H1 (cell line): ENCODE measurements at regions not wholly inside any gene's neighbourhood (a gene's known extent, or its start where the extent isn't known, plus 50 kb on each side); places are given as distances from the start of the nearest gene placed in this dataset.

ENCODE experiments used
- CTCF ChIA-PET: fragments of 300-600 bp; sonication (Branson Sonifier 250); formaldehyde crosslinking; loops from one replicate; lab custom pipeline; 2021; ENCODE audit not compliant: partially characterized antibody; lab: Charles Lee
- POLR2A ChIA-PET: fragments of 300-600 bp; sonication (Branson Sonifier 250); formaldehyde crosslinking; loops from one replicate; lab custom pipeline; 2021; ENCODE audit warnings: inconsistent platforms; ENCODE audit not compliant: partially characterized antibody; lab: Charles Lee
- DNase-seq, 2 experiments: peaks; one replicate each; pipeline versions ENCODE4 v3.0.0 to v3.0.0-alpha.2; 2010 to 2022; ENCODE audit warnings: low spot score in 2 of 2, low read depth in 1 of 2, mixed read lengths in 1 of 2
- FAIRE-seq: peaks from 2 replicates; lab custom pipeline; 2011; peaks lifted over from hg19 to GRCh38; lab: Jason Lieb, UNC
- H2AFZ ChIP-seq: 2 replicates; pipeline ENCODE4 v1.8.1; 2012; ENCODE audit warnings: low read length, inconsistent platforms
- H2AK5ac ChIP-seq: 2 replicates; pipeline ENCODE4 v1.6.1; 2013; ENCODE audit warnings: low read depth, low read length
- H2BK120ac ChIP-seq: replicated peaks from 2 replicates; pipeline ENCODE3; 2013; ENCODE audit warnings: low read depth, low read length, inconsistent platforms
- H2BK12ac ChIP-seq: 2 replicates; pipeline ENCODE4 v1.6.1; 2013; ENCODE audit warnings: low read depth, low read length
- H2BK15ac ChIP-seq: 2 replicates; pipeline ENCODE4 v1.6.1; 2013; ENCODE audit warnings: low read length
- H2BK20ac ChIP-seq: 2 replicates; pipeline ENCODE4 v1.6.1; 2013; ENCODE audit warnings: low read length
- H2BK5ac ChIP-seq: 2 replicates; pipeline ENCODE4 v1.6.1; 2013; ENCODE audit warnings: low read depth, low read length
- H3K14ac ChIP-seq: 2 replicates; pipeline ENCODE4 v1.6.1; 2013; ENCODE audit warnings: inconsistent platforms; ENCODE audit not compliant: insufficient read length
- H3K18ac ChIP-seq: 2 replicates; pipeline ENCODE4 v1.6.1; 2013; ENCODE audit warnings: low read length; ENCODE audit errors: extremely low read depth
- H3K23ac ChIP-seq: 2 replicates; pipeline ENCODE4 v1.6.1; 2013; ENCODE audit warnings: inconsistent platforms; ENCODE audit not compliant: insufficient read length
- H3K23me2 ChIP-seq: 2 replicates; pipeline ENCODE4 v1.6.1; 2013; ENCODE audit warnings: low read depth, low read length
- H3K27ac ChIP-seq: 2 replicates; pipeline ENCODE4 v1.6.1; 2011; ENCODE audit warnings: low read depth, low read length, inconsistent platforms
- H3K27me3 ChIP-seq, 4 experiments: replicated peaks in 1 of 4; 1 replicate in 1 of 4; 2 replicates in 3 of 4; pipeline versions ENCODE4 v1.6.1 to v1.8.1; 2011 to 2013; ENCODE audit warnings: low read length in 3 of 4, mild to moderate bottlenecking in 3 of 4, inconsistent platforms in 2 of 4, mixed read lengths in 2 of 4, moderate library complexity in 1 of 4; ENCODE audit not compliant: control insufficient read depth in 3 of 4, insufficient read depth in 3 of 4; ENCODE audit errors: extremely low read depth in 1 of 4
- H3K36me3 ChIP-seq, 4 experiments: 2 replicates each; pipeline versions ENCODE4 v1.6.1 to v1.8.1; 2011 to 2013; ENCODE audit warnings: mild to moderate bottlenecking in 4 of 4, low read length in 3 of 4, moderate library complexity in 2 of 4, control low read depth in 1 of 4, inconsistent platforms in 1 of 4; ENCODE audit not compliant: insufficient read depth in 4 of 4, control insufficient read depth in 2 of 4
- H3K4ac ChIP-seq: replicated peaks from 2 replicates; pipeline ENCODE3; 2013; ENCODE audit warnings: low read length, low read depth, mixed read lengths, inconsistent platforms; ENCODE audit not compliant: insufficient read length
- H3K4me1 ChIP-seq, 4 experiments: replicated peaks in 1 of 4; 1 replicate in 1 of 4; 2 replicates in 3 of 4; pipeline versions ENCODE4 v1.6.1 to v1.8.1; 2011 to 2013; ENCODE audit warnings: low read length in 3 of 4, inconsistent platforms in 2 of 4, mixed read lengths in 1 of 4; ENCODE audit not compliant: insufficient read depth in 4 of 4, control insufficient read depth in 3 of 4
- H3K4me2 ChIP-seq, 2 experiments: 2 replicates each; pipeline versions ENCODE4 v1.6.1 to v1.8.1; 2011 to 2013; ENCODE audit warnings: low read depth in 2 of 2, low read length in 2 of 2, control low read depth in 1 of 2, inconsistent platforms in 1 of 2, mild to moderate bottlenecking in 1 of 2; ENCODE audit not compliant: insufficient read depth in 1 of 2
- H3K4me3 ChIP-seq, 4 experiments: fragments of 200-600, 300-600 bp in 1 of 4; sonication (generic), shearing (Covaris generic), sonication (Bioruptor Twin) in 1 of 4; 2 replicates each; pipeline versions ENCODE4 v1.5.1 to v1.8.1; 2011 to 2016; ENCODE audit warnings: low read length in 4 of 4, low read depth in 3 of 4, control low read depth in 2 of 4, inconsistent platforms in 2 of 4, mild to moderate bottlenecking in 2 of 4, mixed read lengths in 1 of 4, moderate library complexity in 1 of 4; ENCODE audit not compliant: insufficient read depth in 2 of 4; ENCODE audit errors: extremely low read depth in 1 of 4
- H3K56ac ChIP-seq: replicated peaks from 2 replicates; pipeline ENCODE3; 2013; ENCODE audit warnings: low read depth, mild to moderate bottlenecking, mixed read lengths, low read length, inconsistent platforms; ENCODE audit not compliant: insufficient read length
- H3K79me1 ChIP-seq: 2 replicates; pipeline ENCODE4 v1.6.1; 2013; ENCODE audit warnings: low read depth, low read length, control low read depth
- H3K79me2 ChIP-seq, 2 experiments: 2 replicates each; pipeline versions ENCODE4 v1.6.1 to v1.8.1; 2012 to 2013; ENCODE audit warnings: low read length in 2 of 2, mild to moderate bottlenecking in 2 of 2, inconsistent platforms in 1 of 2; ENCODE audit not compliant: insufficient read depth in 2 of 2, control insufficient read depth in 1 of 2
- H3K9ac ChIP-seq, 4 experiments: replicated peaks in 1 of 4; 1 replicate in 1 of 4; 2 replicates in 3 of 4; pipeline versions ENCODE4 v1.6.1 to v1.8.1; 2011 to 2013; ENCODE audit warnings: low read depth in 3 of 4, low read length in 3 of 4, control low read depth in 2 of 4, mild to moderate bottlenecking in 2 of 4, moderate library complexity in 2 of 4, inconsistent platforms in 1 of 4; ENCODE audit errors: extremely low read depth in 1 of 4
- H3K9me3 ChIP-seq, 2 experiments: 2 replicates each; pipeline versions ENCODE4 v1.6.1 to v1.8.1; 2012 to 2013; ENCODE audit warnings: mild to moderate bottlenecking in 2 of 2, moderate library complexity in 2 of 2, control low read depth in 1 of 2, inconsistent platforms in 1 of 2, low read depth in 1 of 2, low read length in 1 of 2, mixed read lengths in 1 of 2; ENCODE audit not compliant: insufficient read depth in 2 of 2
- H4K20me1 ChIP-seq, 2 experiments: replicated peaks in 1 of 2; 2 replicates each; pipeline versions ENCODE3 to v1.8.1; 2011 to 2013; ENCODE audit warnings: inconsistent platforms in 2 of 2, low read length in 2 of 2, mild to moderate bottlenecking in 1 of 2; ENCODE audit not compliant: insufficient read depth in 2 of 2, control insufficient read depth in 1 of 2
- H4K5ac ChIP-seq: 2 replicates; pipeline ENCODE4 v1.6.1; 2013; ENCODE audit warnings: low read length, low read depth, mixed read lengths, inconsistent platforms; ENCODE audit not compliant: insufficient read length
- H4K8ac ChIP-seq: 2 replicates; pipeline ENCODE4 v1.8.0; 2013; ENCODE audit warnings: mild to moderate bottlenecking, moderate library complexity, low read length, inconsistent platforms; ENCODE audit not compliant: insufficient read depth; ENCODE audit errors: extremely low read depth
- H4K91ac ChIP-seq: replicated peaks from 2 replicates; pipeline ENCODE3; 2013; ENCODE audit warnings: low read length, mixed read lengths, inconsistent platforms; ENCODE audit not compliant: insufficient read length
- CBX5 ChIP-seq: fragments of 300-800, 300-1000 bp; sonication (generic); IDR thresholded peaks from 2 replicates; pipeline ENCODE4 v1.7.1; 2016; ENCODE audit warnings: antibody characterized with exemption, low read length, low read depth
- CEBPB ChIP-seq: IDR thresholded peaks from 2 replicates; pipeline ENCODE4 v1.6.1; 2012; ENCODE audit warnings: low read depth, low read length
- SP4 ChIP-seq: IDR thresholded peaks from 2 replicates; pipeline ENCODE4 v1.6.1; 2012; ENCODE audit warnings: low read length, inconsistent platforms
- SUZ12 ChIP-seq: fragments of 200-600 bp; sonication (generic); IDR thresholded peaks from 2 replicates; pipeline ENCODE4 v1.6.1; 2012; ENCODE audit warnings: mild to moderate bottlenecking, inconsistent platforms, low read length, moderate library complexity, mixed read lengths
- TAF7 ChIP-seq: optimal IDR thresholded peaks from 2 replicates; pipeline ENCODE3; 2011; ENCODE audit warnings: low read depth, mild to moderate bottlenecking, inconsistent platforms, low read length, moderate library complexity, borderline replicate concordance
- WGBS, 2 experiments: shearing (Covaris generic) in 1 of 2; methylation state at CpG; one replicate each; pipeline versions ENCODE4 v1.1.6 to v1.1.7; 2013 to 2015; ENCODE audit warnings: low lambda C conversion rate in 2 of 2, mixed read lengths in 2 of 2, inconsistent platforms in 1 of 2, low coverage in 1 of 2, missing lambda C conversion rate in 1 of 2; ENCODE audit not compliant: insufficient replicate concordance in 2 of 2, insufficient coverage in 1 of 2, insufficient read length in 1 of 2; ENCODE audit errors: extremely low coverage in 1 of 2, missing lambda C conversion rate in 1 of 2; 5-methylcytosine and 5-hydroxymethylcytosine counted together

- Histone ChIP-seq H2AFZ (no peak overlapping the region), H3K9me3 (no peaks in the 10 kb centered on the region), H2BK12ac (no peak overlapping the region), H2BK15ac (no peak overlapping the region), H2BK20ac (no peak overlapping the region), H4K91ac (no peak overlapping the region), H3K4ac (no peak overlapping the region), H3K23me2 (no peaks in the 10 kb centered on the region; the same call in 1 of the 2 replicates), H3K56ac (no peak overlapping the region), H3K36me3 (no peaks in the 10 kb centered on the region), H3K79me2 (no peaks in the 10 kb centered on the region), H3K4me1 (no peaks in the 10 kb centered on the region; a peak in 1 of 7 replicates), H3K27ac (no peak overlapping the region), H2BK120ac (no peak overlapping the region), H3K23ac (no peak overlapping the region), H4K5ac (no peak overlapping the region), H3K79me1 (no peaks in the 10 kb centered on the region), H4K20me1 (no peaks in the 10 kb centered on the region), H2AK5ac (no peak overlapping the region), H3K4me3 (no peak overlapping the region), H3K4me2 (no peak overlapping the region), H3K27me3 (no peaks in the 10 kb centered on the region), H2BK5ac (no peak overlapping the region), H3K14ac (no peak overlapping the region), H4K8ac (no peak overlapping the region), H3K9ac (no peak overlapping the region), H3K18ac (no peak overlapping the region)
- FAIRE-seq (no peak), DNase-seq (no peak)
- TF ChIP-seq CBX5 (no peak), SP4 (no peak), TAF7 (no peak), SUZ12 (no peak), CEBPB (no peak)
- ChIA-PET CTCF (interaction anchor here (0.7 to 2.5 kb wide), 9 partner anchors 10 to 892 kb away, joined by 3 to 9 read pairs (median 4); no protein-coding TSS in a partner anchor), POLR2A (no interaction called here)
- WGBS, 2 experiments = 88% methylated on average over 1 of the region's 1 CpG; no CpG with 5 or more reads in 1 of the 2 experiments
Observed at GRCh38 chr10:64098994-64099393, 577.8 kb downstream of the REEP3 start.
